ENCODE measurements at regions not wholly inside any gene's neighbourhood (a gene's known extent, or its start where the extent isn't known, plus 50 kb on each side); places are given as distances from the start of the nearest gene placed in this dataset.

DNA sequence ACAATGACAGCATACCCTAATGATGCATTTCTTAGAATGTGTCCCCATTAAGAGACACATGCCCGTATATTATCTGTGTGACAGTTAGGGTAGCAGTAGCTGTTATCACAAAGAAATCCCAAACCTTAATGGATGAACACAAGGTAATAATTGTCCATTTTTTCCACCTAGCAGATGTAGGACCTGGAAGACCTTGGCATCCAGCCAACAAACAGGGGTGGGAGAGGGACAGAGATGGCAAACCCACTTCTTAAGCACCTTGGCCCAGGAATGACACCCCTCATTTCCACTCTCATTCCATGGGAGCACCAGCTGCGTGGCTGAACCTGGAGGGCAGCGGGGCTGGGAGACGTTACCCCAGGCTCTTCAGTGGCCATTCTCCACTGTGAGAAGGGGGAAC is 679.0 kb downstream of the AACS start:
- TF ChIP-seq, protein P1, sequence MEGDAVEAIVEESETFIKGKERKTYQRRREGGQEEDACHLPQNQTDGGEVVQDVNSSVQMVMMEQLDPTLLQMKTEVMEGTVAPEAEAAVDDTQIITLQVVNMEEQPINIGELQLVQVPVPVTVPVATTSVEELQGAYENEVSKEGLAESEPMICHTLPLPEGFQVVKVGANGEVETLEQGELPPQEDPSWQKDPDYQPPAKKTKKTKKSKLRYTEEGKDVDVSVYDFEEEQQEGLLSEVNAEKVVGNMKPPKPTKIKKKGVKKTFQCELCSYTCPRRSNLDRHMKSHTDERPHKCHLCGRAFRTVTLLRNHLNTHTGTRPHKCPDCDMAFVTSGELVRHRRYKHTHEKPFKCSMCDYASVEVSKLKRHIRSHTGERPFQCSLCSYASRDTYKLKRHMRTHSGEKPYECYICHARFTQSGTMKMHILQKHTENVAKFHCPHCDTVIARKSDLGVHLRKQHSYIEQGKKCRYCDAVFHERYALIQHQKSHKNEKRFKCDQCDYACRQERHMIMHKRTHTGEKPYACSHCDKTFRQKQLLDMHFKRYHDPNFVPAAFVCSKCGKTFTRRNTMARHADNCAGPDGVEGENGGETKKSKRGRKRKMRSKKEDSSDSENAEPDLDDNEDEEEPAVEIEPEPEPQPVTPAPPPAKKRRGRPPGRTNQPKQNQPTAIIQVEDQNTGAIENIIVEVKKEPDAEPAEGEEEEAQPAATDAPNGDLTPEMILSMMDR (IDR thresholded peaks at IDR 0.05): no peak
- TF ChIP-seq ZFX (IDR thresholded peaks at IDR 0.05; ENCODE audit: borderline replicate concordance): no peak
